Erythroblast (primary cell): ENCODE measurements at regions not wholly inside any gene's neighbourhood (a gene's known extent, or its start where the extent isn't known, plus 50 kb on each side); places are given as distances from the start of the nearest gene placed in this dataset.

ENCODE experiments used
- GATA1 ChIP-seq: IDR thresholded peaks from 2 replicates; pipeline ENCODE4 v1.6.1; 2011; ENCODE audit warnings: low read depth, mild to moderate bottlenecking, control low read depth, low read length, moderate library complexity
- POLR2A ChIP-seq: IDR thresholded peaks from 2 replicates; pipeline ENCODE4 v1.6.1; 2011; ENCODE audit warnings: mild to moderate bottlenecking, low read length

DNA sequence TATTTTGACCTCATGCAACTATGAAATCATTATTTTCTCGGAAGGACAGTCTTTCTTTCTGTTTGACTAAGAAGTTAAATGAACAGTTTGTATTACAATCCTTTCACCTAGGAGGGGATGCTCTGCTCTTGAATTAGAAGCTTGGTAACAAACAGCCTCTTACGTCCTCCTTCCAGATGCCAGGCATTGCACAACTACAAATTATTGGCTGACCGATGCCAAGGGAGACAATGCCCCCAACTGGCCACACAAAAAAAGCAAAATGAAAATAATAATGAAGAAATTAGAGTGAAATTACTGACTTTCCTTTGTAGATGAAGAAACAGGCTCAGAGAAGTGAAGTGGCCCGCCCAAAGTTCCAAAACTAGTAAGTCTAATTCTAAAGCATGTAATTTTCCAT lies 177.9 kb downstream of the CYRIA start:
- TF ChIP-seq POLR2A (no peak), GATA1 (no peak)
